Stimulated activated CD8-positive, alpha-beta memory T cell treated with anti-CD3 and anti-CD28 coated beads, Interleukin-7, amount 100 ng/mL, for 4 hours (primary cell): ENCODE measurements at regions not wholly inside any gene's neighbourhood (a gene's known extent, or its start where the extent isn't known, plus 50 kb on each side); places are given as distances from the start of the nearest gene placed in this dataset.

Experiments used
- DNase-seq, 2 donors: peaks; one replicate each; pipeline ENCODE4 v3.0.0-alpha.2; 2020; ENCODE audit warnings: low read depth in 2 of 2

DNA sequence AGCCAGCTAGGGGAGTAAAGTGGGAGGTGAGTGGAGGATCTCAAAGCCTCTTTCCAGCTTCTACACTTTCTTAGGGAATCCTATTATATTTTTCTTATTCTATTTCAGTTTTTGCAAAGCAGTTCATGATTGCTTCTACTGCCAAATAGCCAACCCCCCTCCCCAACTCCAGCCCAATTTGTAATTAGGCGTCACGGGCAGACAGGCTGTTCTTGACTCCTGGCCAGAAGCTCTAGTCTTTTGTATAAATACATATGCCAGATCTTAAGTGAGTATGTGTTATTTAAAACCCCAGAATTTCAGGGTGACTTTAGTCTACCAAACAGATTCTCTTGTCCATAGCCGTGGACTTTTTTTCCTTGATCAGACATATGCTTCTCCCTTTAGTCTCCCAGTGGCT lies 255.2 kb downstream of the BUB3 start:
- no peak for DNase-seq

DNA sequence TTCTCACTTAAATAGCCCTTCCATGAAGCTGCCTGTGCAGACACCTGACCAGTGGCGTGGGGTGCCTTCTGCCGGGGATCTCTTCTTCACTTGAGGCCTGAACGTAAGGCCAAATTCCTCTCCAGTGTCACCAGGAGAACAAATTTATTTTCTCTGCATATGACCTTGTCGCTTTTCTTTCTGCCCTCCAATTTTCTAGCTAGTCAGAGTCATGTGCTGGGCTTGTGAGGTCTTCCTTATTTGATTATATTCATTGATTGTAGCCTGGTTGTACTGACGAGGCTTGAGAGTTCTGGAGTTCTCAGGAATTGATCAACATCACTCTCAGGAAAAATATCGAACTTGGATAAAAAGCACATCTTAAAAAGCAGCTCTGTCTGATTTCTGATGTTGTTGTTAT lies 255.7 kb downstream of the BUB3 start:
- DNase-seq, result no peak

DNA sequence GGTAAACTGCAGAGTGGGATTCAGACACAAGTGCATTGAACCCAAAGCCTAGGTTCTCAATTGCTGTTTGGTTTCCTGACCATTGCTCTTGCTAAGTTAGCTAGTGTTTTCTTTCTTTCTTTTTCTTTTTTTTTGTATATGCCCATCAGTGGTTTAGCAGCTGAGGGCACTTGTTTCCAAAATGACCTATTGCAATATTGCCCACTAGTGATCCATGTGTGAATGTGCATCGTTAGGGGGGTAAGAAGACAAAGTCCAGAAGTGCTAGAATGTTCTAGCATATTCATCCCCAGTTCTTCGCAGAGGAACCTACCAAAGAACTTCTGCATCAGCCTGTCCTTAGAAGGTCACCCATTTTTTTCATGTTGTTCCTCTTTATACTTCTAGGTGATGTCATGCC lies 252.8 kb upstream of the GPR26 start:
- no peak for DNase-seq

DNA sequence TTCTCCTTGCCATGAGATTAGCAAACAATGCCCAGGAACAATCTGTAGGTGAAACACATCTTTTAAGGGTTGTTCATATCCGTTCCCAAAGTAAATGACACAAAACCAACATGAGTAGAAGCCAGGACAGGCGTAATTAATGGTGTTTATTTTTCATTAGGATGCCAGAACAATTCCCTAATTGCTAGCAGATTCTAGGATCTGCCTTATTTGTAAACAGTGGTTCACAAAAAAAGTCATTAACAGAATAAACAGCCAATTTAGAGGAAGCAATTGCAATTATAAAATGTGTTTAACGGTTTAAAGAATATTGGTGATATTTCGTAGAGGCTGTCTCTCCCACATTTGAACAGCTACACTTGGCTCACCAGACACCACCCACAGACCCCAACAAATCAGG lies 250.6 kb upstream of the GPR26 start:
- DNase-seq, result no peak

DNA sequence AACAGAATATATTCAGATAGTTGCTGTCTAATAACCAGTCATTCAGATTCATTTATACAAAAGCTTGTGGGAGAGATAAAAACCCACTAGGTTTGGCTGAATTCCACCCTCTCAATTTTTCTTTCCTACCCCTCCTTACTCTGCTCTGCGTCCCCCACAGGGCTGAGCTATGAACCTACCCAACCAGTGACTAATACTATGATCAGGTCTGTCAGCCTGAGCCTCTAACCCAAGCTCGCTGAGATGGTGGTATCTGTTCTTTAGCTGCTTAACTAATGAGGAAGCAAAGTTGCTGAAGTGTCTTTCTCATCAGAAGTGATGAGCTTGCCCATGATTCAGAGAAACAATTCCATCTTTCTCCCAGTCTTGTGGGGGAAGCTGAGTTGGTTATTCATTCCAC lies 248.7 kb upstream of the GPR26 start:
- DNase-seq, result no peak

DNA sequence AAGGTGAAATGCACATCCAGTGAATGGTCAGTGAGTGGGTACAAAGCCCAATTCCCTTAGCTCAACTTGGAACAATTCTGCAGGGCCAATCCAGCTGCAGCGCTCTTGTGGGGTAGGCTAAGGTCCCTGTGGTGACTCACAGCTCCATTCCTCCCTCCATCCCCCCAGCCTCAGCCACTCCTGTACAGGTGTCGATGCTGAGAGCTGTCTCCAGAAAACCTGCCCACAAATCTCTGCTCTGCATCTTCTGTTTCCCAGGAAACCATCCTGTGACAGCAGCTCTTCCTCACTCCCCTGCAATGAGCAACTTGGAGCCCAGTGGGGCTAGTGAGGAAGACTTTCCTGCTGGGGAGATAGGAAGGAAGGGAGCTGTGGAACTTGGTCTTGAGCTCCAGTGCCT lies 244.7 kb upstream of the GPR26 start:
- DNase-seq, result no peak

DNA sequence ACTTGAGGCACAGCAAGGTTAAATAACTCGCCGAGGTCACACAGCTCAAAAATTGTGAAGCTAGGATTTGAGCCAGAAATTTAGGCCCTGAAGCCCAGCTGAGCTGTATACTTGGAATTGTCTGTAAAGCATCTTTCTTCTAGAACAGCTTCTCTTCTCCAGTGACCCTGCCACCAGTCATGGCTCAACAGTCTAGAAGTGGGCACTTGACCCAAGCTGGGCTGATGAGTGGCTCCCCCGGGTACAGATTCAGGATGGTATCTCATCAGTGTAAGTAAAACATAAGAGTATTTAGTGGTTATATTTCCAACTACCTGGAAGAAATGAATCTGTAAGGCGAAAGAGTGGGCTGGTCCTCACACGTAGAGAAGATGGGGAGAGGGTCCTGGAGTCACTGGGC lies 243.9 kb upstream of the GPR26 start:
- no peak for DNase-seq

DNA sequence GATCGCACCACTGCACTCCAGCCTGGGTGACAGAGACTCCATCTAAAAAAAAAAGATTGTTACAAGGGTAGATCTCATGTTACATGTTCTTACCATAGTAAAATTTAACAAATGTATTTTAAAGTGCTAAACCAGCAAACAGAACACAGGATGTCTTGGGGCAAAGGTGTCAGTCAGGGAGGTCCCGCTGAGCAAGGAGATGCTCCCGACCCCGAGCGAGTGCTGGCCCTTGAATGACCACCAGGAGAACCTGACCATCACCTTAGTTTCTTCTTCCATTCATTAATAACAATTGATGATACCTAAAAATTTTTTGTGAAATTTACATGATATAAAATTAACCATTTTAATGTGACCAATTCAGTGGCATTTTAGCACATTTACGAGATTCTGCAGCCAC lies 241.6 kb upstream of the GPR26 start:
- no peak for DNase-seq

DNA sequence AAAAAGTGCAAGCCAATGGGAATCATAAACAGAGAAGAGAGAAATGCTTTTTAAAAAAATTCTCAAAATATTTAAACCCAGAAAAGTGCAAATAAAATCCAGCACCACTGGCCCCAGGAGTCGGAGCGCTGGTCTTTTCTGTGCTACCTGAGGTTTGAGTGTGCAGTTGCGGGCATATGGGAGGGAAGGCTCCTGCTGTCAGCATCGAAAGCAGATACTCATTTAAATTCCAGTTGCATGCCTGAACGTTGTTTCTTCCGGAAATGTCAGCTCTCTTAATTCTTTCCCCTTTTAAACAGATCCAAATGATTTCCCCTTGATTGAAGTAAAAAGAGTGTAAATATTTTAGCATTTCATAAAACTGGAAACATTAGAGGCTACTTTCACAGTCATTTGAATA lies 240.5 kb upstream of the GPR26 start:
- DNase-seq, result no peak

DNA sequence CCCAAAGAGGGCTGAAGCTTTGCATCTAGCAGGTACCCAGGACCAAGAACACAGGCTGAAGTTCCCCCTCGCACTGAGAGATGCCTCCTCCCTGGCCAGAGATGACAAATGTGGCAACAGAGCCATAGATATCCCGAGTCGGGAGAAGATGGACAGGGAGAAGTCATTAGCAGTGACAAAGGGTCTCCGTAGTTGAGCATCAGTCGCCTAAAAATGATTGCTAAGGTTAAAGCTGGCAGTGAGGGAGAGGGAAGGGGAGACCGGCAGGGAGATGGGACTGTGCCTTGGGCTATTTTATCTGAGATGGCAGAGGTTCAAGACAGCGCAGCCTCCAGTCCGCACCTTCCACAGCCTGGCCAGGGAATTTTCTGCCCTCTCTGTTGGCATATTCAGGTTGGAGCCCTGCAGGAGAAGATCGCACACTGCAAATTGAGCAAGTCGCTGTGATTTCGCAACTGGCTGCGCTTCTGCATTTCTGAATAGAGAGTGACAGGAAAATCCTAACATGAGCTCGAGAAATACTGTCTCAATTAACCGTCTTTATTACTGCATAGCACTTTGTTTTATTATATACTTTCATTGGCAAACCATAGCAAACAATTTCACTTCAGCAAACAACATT lies 238.9 kb upstream of the GPR26 start:
- DNase-seq, result no peak

DNA sequence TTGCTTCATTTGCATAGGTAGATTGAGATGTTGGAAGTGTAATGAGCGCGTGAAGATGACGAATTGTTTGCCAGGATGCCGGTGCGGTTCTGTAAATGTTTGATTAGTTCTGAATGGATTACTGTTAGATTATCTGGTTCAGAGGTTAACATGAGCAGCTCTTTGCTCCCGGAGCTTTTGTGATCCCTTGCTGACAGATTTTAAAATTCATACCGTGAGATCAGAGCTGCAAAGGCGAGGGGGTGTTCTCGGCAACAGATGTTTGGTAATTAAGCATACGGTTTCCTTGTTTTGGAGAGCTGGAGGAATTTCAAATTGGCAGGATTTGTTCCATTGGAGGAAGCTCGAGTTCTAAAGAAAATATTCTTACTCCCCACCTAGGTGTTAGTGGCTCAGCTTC lies 237.8 kb upstream of the GPR26 start:
- DNase-seq, result no peak

DNA sequence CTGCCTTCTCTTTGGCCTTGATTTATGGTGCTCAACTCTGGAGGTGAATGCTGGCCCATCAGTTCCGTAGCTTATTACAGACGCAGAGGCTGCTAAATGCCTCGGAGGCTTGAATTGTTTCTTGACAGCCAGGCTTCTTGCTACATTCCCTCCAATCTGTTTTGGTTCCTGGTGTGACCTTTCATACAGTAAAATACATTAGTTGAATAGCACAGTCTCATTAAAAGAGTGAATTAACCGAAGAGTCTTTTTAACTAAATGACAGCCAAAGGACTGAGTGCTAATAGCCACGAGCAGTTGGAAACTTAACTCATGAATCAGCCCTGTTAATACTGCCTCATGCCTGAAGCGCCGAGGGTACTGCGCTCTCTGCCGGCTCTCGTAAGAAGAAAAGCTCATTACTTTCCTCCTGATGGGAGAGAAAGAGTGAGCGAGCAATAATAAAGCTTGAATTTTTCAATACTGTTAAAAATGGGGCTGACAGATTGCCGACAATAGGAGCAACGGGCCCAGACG lies 236.4 kb upstream of the GPR26 start:
- DNase-seq, result no peak

DNA sequence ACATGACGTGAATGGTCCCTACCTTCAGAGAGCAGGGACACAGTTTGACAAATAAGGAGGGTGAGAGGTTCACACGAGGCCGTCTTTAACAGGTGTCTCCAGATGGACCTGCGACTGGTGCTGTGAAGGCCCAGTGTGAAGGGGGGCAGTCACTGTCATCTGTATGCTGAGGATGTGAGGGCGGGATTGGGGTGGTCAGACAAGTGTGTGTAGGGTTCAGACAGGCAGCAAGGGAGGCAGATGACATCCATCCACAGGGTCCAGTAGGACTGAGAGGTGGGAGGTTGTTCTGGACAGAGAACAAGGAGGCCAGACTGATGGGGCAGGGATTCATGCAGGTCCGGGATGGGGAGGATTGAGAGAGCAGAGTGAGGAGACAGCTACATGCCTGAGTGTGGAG lies 232.6 kb upstream of the GPR26 start:
- DNase-seq, result no peak

DNA sequence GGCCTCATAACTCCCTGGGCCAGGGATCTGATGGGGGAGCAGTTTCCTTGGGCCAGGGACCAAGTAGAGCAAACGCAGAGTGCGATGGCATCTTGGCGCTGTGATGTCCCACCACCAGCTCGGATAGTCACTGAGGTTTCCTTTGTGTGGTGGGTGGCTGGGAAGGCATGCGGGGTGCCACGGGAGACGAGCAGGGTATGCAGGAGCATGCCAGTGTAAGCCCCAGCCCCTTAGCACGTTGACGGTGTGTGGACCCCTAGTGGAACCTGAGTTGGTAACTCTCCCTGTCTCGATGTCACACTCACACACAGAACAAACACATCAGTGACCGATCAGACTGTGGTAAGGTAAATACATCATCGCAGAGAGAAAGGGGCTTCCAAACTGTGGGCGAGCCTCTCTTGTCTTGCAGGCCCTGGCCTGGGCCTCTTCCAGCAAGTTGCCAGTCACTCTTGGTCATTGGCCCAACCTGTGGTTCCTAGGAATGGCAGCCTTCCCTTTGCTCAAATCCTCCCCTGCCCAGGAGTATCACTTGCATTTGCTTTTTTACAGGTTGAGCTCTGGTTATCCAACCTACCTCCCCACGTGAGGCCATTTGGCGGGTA lies 231.6 kb upstream of the GPR26 start:
- no peak for DNase-seq

DNA sequence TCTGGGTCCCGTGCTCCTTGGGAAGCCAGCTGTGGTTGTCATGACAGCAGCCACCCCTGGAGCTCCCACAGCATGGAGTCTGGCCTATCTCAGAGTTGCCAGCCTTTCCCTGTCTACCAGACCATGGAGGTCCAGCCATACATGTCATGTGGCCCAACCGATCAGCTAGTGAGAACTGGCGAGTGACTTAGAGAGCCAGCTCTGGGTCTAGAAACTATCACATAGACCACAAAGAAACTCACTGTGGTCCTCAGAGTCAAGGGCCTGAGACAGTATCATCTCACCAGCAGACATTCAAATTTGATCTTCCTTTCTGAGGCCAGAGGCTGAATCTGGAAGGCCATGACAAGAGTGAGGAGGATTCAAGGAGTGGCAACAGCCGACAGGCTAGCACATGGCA lies 223.3 kb upstream of the GPR26 start:
- DNase-seq, result no peak

DNA sequence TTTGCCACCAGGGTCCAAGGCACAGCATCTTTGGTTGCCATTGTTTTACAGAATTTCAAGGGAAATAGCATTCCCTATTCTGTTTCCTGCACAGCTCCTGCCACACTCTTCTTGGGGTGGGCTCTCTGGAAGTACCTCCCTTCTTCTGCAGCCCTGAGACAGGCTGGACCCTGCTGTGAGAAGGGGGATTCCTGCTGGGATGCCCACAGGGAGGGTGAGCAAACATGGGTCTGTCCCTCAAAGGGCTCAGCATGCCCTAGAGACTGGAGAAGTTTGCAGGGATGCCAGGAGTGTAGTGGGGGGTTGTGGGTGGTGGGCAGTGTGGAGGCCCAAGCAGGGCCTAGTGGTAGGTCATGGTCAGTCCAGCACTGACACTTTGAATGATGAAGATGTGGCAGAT lies 222.2 kb upstream of the GPR26 start:
- no peak for DNase-seq

DNA sequence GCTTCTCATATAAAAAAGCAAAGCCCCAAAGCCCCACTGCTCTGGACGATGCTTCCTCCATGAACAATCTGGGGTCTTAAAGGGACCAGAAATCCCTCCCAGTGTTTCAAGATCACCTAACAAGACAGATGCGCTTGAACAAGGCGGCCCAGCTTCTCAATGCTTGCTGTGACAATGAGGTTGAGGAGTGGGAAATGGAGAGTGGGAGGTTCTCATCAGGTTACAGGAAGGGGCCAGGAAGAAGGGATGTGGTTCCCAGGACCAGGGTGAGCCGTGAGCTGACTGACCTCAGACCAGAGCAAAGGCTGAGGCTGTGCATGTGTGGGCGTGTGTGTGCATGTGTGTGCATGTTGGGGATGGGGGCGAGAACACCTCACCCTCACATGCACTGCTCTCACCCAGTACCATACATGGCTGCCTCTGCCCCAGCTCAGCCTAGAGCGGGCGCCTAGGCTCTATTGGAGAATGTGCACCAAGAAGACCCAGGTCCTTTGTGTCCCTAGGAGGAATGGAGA lies 220.8 kb upstream of the GPR26 start:
- DNase-seq, result no peak

DNA sequence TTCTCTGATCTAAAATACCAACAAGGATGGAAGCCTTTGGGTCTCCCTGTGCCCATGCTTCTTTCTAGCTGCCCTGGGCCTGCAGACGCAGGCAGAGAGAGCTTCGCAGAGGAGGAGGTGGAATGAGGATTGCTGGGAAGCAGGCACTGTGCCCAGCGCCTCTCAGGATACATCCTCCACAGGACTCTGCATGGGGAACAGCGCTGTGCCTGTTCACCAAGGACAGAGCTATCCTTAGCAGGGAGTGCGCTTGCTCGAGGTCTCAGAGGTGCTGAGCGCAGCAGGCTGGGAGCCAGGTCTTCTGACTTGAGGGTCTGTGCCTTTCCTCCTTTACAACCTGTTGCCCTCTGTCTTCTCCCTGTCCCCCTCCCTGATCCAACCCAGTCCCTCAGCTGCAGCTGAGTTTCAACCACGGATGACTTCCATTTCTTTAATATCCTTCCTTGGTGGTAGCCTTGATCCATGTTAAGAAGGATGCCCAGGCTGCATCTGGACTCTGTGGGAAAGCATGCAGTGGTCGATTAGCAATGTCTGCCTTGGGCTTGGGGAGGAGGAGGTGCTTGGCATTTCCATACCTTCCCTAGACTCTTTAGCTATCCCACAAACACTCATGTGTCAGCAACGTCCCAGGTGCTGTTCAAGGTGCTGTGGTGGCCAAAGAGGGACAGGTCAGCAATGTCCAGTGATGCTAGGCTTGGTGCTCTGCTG lies 219.6 kb upstream of the GPR26 start:
- no peak for DNase-seq

DNA sequence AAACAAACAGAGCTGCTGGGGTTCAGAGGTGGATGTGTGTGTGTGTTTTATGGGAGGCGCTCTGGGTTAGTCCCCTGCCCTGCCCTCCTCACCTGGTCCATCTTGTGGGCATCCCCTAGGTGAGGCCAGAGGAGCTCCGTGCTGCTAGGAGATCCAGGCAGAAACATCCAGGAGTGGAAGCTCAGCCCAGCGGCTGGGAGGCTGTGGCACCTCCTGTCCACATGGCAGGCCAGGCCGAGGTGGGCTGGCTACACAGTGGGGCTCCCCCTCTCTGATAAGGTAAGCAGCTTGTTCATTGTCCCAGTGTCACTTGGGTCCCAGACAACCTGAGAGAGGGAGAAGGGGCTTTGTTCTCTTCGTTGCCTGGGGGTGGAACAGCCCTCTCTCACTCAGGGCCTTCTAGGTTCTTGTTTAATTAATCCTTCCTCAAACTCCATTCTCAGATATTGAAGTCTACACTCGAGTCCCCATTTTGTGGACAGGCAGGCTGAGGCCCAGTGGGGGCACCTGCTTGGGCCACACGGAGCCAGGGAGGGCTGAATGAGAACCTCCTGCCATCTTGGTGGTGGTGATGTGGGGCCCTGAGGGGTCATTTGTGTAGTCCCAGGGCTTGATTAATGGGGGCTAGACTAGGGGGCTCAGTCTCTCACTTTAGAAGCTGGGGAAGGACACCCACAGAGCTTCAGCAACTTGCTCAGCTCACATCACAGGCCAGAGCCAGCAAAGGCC lies 216.8 kb upstream of the GPR26 start:
- no peak for DNase-seq

DNA sequence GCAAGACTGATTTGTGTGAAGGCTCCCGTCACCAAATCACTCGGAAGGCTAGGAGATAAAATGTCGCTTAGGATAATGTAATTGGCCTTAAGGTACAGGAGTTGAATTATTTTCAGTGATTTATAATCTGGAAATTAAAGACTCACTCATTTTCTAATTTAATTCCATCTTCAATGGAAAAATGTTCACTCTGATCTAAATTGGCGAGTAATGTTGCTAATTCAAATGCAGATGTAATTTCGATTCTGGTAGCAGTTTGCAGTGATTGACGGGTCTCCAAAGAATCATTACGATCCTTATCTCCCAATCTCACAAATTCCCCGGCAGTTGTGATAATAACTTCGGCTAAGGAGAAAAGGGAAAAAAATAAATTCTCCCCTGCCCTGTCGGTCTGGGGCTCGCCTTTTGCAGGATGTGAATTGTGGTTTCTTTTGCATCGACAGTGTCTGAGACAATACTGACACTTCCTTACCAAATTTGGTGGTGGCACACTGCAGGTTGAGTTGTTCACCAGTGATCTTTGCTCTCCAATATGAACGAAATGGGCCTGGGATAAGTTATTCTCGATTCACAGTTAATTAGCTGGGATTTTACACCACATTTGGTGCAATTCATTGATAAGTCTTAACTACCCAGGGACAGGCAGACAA lies 215.1 kb upstream of the GPR26 start:
- no peak for DNase-seq

DNA sequence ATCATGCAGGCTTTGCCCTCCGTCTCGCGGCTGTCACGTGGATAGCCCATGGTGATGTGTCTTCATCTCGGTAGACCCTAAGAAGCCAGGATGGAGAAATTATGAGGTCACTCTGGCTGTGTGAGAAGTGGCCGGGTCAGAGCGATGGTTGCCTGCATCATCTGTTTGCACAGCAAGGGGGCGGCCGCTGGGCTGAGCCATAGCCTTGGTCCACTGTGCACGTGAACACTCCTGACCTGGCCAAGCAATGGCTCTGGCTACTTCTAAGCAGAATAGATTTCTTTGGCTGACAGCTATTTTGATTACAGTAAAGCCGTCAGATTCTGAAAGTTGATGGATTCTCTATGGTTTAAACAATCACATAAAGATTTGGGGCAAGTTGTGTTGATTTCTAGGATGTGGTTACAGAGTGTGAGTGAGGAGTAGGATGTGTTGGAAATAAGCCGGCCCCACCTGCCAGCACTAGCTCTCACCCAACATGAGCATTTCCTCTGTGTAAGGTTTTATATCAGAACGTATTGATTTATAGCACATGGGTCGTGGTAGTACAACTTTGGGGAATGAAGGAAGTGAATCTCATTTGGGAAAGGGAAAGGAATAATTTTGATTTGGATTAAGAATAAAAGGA lies 214.4 kb upstream of the GPR26 start:
- DNase-seq, result no peak
